ENCODE measurements at regions not wholly inside any gene's neighbourhood (a gene's known extent, or its start where the extent isn't known, plus 50 kb on each side); places are given as distances from the start of the nearest gene placed in this dataset.

DNA sequence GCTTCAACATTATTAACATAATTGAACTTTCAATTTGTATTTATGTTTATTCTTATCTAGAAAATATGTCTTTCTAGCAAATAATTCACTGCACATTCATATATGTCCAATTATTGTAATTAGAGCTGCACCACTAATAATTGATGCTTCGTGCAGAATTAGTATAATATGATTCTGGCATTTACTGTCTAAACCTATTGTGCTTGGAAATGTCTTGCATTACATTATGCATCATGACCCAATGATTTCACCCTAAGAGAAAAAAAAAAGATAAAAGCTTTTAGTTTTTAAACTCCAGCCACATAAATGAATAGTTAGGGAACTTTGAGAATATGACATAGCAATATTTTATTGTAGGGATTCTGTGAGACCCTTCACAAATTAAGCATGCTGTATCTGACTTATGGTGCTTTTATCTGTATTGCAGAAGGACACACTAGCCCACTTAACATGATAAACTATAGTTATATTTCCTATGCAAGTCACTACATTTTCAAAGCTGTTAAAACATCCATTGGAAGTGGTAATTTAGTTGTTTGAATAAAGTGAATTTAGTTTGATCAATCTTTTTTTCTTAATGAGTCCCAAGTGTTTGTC is 1609.1 kb downstream of the REEP3 start:
- DNase-seq = no peak
- Mint-ChIP-seq H3K4me1 (no peaks in the 10 kb centered on the region), H3K4me3 (no peak overlapping the region), H3K27me3 (no peaks in the 10 kb centered on the region), H3K9me3 (no peaks in the 10 kb centered on the region), H3K36me3 (ENCODE audit: low read depth) (no peaks in the 10 kb centered on the region), H3K27ac (no peak overlapping the region)
- CTCF ChIA-PET = no interaction called here
- intact Hi-C loops (cut with micrococcal nuclease) = no loop called here
- POLR2A ChIA-PET = no interaction called here
- TF ChIP-seq CTCF (IDR thresholded peaks at IDR 0.05) = no peak
- no peak for ATAC-seq (ENCODE audit: low read depth)

DNA sequence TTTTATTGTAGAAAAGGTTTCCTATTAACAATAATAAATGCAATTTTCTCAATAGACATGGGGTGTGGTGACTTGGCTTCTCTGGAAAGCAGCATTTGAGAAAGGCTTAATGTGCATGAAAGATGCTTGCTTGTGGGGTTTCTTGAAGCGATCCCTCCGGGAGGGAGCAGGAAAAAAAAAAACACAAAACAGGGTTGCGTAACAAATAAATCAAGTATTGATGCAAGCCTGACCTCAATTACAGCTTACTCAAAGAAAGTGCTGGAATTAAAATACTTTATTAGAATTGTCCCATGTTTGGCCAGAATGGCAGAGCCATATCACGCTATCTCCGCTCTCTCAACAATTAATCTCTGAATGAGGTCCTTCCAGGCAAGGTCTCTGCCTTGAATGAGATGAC is 1612.5 kb downstream of the REEP3 start:
- ChIA-PET POLR2A (no interaction called here), CTCF (no interaction called here)
- H3K27me3 Mint-ChIP-seq = no peaks in the 10 kb centered on the region
- intact Hi-C loops (cut with micrococcal nuclease) = no loop called here
- ATAC-seq (ENCODE audit: low read depth) = no peak
- no peaks in the 10 kb centered on the region for H3K36me3 Mint-ChIP-seq (ENCODE audit: low read depth)
- H3K9me3 Mint-ChIP-seq = no peaks in the 10 kb centered on the region
- H3K4me3 Mint-ChIP-seq = no peak overlapping the region
- no peak overlapping the region for H3K27ac Mint-ChIP-seq
- TF ChIP-seq CTCF (IDR thresholded peaks at IDR 0.05) = no peak
- H3K4me1 Mint-ChIP-seq = no peaks in the 10 kb centered on the region
- DNase-seq = no peak

- DNase-seq (no peak), ATAC-seq (ENCODE audit: low read depth) (no peak)
- Mint-ChIP-seq H3K9me3 (no peaks in the 10 kb centered on the region), H3K36me3 (ENCODE audit: low read depth) (no peaks in the 10 kb centered on the region), H3K27ac (no peak overlapping the region), H3K4me1 (no peaks in the 10 kb centered on the region), H3K4me3 (no peak overlapping the region), H3K27me3 (no peaks in the 10 kb centered on the region)
- ChIA-PET CTCF (no interaction called here), POLR2A (no interaction called here)
- TF ChIP-seq CTCF (IDR thresholded peaks at IDR 0.05) = no peak
- intact Hi-C loops (cut with micrococcal nuclease) = no loop called here
These were observed 1614.3 kb downstream of the REEP3 start for GRCh38 chr10:65135508-65135907.

DNA sequence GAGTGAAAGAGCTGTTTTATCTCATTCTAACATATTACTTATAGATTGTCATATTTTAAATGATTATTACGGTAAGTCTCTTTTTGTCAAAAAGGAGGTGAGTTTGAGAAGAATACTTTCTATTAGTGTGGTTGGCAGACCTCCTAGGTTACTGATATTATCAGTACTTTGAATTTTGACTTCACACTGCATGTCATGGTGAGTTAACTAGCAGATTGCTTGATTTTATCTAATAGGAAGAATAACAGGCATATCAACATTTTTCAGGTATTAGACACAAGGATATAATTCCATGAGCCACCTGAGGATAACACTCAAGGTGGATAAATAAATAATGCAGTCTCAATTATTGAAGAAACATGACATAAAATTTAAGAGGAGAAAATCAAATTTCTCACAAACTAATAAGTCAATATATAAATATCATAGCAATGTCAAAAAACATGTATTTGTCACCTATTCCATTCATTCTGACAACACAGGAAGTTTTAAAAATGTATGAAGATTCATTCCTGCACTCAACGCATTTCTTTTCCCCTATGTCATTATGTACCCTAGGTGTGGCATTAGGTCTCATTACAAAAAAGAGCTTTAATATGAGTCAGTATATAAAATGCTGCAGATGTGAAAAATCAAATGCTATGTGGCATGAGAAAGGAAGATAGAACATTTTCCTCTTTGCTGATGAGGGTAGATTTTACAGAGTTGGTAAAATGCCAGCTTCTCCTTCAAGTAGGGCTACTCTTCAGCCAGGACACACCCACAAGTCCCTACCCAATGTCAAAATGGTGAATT is 1621.6 kb downstream of the REEP3 start:
- DNase-seq (no peak), ATAC-seq (ENCODE audit: low read depth) (no peak)
- intact Hi-C loops (cut with micrococcal nuclease) = no loop called here
- Mint-ChIP-seq H3K9me3 (peaks cover 2% of the 10 kb centered on the region), H3K36me3 (ENCODE audit: low read depth) (no peaks in the 10 kb centered on the region), H3K27me3 (no peaks in the 10 kb centered on the region), H3K4me1 (no peaks in the 10 kb centered on the region), H3K4me3 (no peak overlapping the region), H3K27ac (no peak overlapping the region)
- no peak for TF ChIP-seq CTCF (IDR thresholded peaks at IDR 0.05)
- ChIA-PET POLR2A (no interaction called here), CTCF (no interaction called here)

GRCh38 chr10:65143723-65144122 is 1622.5 kb downstream of the REEP3 start:
- Mint-ChIP-seq H3K27ac (no peak overlapping the region), H3K36me3 (ENCODE audit: low read depth) (no peaks in the 10 kb centered on the region), H3K4me1 (no peaks in the 10 kb centered on the region), H3K27me3 (no peaks in the 10 kb centered on the region), H3K4me3 (no peak overlapping the region), H3K9me3 (peaks cover 2% of the 10 kb centered on the region)
- ATAC-seq (ENCODE audit: low read depth) (no peak), DNase-seq (no peak)
- no peak for TF ChIP-seq CTCF (IDR thresholded peaks at IDR 0.05)
- intact Hi-C loops (cut with micrococcal nuclease) = no loop called here
- ChIA-PET POLR2A (no interaction called here), CTCF (no interaction called here)
